K562 (cell line): ENCODE measurements at regions not wholly inside any gene's neighbourhood (a gene's known extent, or its start where the extent isn't known, plus 50 kb on each side); places are given as distances from the start of the nearest gene placed in this dataset.

Source experiments
- CHD4 ChIP-seq: fragments of 200-600 bp; sonication (generic); IDR thresholded peaks from 3 replicates; pipeline ENCODE4 v1.6.1; 2012; ENCODE audit warnings: low read depth, mild to moderate bottlenecking, mixed read lengths, low read length, inconsistent platforms; ENCODE audit not compliant: insufficient read depth, insufficient replicate concordance, poor library complexity, severe bottlenecking
- ETS1 ChIP-seq: conservative IDR thresholded peaks from 2 replicates; pipeline ENCODE4 v1.6.1; 2011; ENCODE audit warnings: low read depth, mild to moderate bottlenecking, low read length; ENCODE audit not compliant: control insufficient read depth
- FOXM1 ChIP-seq, 2 experiments: fragments of 450-650 bp in 1 of 2; sonication (generic) in 1 of 2; formaldehyde crosslinking in 1 of 2; IDR thresholded peaks; 2 replicates each; pipeline versions ENCODE4 v1.6.1 to v1.9.0; 2017 to 2022; ENCODE audit warnings: low read depth in 2 of 2, mild to moderate bottlenecking in 2 of 2, missing genetic modification reagents in 1 of 2, moderate library complexity in 1 of 2
- ILK ChIP-seq: fragments of 450-650 bp; IDR thresholded peaks from 2 replicates; pipeline ENCODE4 v1.6.1; 2016; ENCODE audit warnings: missing genetic modification characterization, low read depth, mild to moderate bottlenecking, missing compliant biosample characterization, moderate library complexity, borderline replicate concordance
- MYNN ChIP-seq, 2 experiments: sonication (generic); formaldehyde crosslinking in 1 of 2; IDR thresholded peaks; 2 replicates each; pipeline versions ENCODE4 v1.5.0 to v1.6.1; 2016 to 2020; ENCODE audit warnings: antibody characterized with exemption in 1 of 2, missing genetic modification reagents in 1 of 2
- NFYB ChIP-seq: IDR thresholded peaks from 2 replicates; pipeline ENCODE4 v1.6.1; 2011; ENCODE audit warnings: mild to moderate bottlenecking, moderate library complexity; ENCODE audit not compliant: insufficient read length; ENCODE audit errors: extremely low read depth
- POLR2B ChIP-seq: fragments of 450-650 bp; IDR thresholded peaks from 2 replicates; pipeline ENCODE4 v1.6.1; 2018; ENCODE audit warnings: low read depth; ENCODE audit not compliant: partially characterized antibody
- SIRT6 ChIP-seq: IDR thresholded peaks from one replicate; pipeline ENCODE4 v1.6.1; 2012; ENCODE audit warnings: low read depth, mild to moderate bottlenecking, control low read depth, inconsistent platforms, low read length, moderate library complexity
- STAG1 ChIP-seq: sonication (generic); formaldehyde crosslinking; IDR thresholded peaks from 2 replicates; pipeline ENCODE4 v1.5.0; 2020; ENCODE audit warnings: missing genetic modification reagents, borderline replicate concordance
- ZNF274 ChIP-seq: IDR thresholded peaks from 2 replicates; pipeline ENCODE4 v1.6.1; 2011; ENCODE audit warnings: low read depth, mild to moderate bottlenecking, low read length, moderate library complexity, borderline replicate concordance

DNA sequence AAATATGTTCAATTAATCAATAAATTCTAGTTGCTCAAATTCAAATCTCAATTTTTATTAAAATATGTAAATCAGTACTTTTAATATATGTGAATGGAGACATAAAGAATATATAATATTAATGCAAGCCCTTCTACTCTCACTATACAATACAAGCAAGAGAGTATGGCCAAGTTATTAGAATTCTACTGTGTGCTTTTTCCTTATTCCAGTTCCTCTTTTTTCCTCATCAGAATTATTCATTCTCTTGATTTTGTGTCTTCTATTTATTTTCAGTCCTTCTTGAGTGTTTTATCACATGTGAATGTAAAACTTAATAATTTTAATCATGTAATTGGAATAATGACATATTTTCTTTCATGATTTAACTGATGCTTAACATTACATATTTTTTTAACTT is 276.8 kb downstream of the PCDH20 start:
- TF ChIP-seq NFYB (no peak), STAG1 (CRISPR knock-in tag) (no peak), SIRT6 (no peak), CHD4 (no peak), ETS1 (no peak), POLR2B (no peak), MYNN (IDR thresholded peaks at IDR 0.05) (no peak), MYNN (CRISPR knock-in tag; IDR thresholded peaks at IDR 0.05) (no peak), FOXM1 (IDR thresholded peaks at IDR 0.05; ENCODE audit: low read depth) (no peak), FOXM1 (CRISPR knock-in tag; IDR thresholded peaks at IDR 0.05; ENCODE audit: low read depth) (no peak), ZNF274 (no peak), ILK (tag) (no peak)
